ENCODE measurements at regions not wholly inside any gene's neighbourhood (a gene's known extent, or its start where the extent isn't known, plus 50 kb on each side); places are given as distances from the start of the nearest gene placed in this dataset.

DNA sequence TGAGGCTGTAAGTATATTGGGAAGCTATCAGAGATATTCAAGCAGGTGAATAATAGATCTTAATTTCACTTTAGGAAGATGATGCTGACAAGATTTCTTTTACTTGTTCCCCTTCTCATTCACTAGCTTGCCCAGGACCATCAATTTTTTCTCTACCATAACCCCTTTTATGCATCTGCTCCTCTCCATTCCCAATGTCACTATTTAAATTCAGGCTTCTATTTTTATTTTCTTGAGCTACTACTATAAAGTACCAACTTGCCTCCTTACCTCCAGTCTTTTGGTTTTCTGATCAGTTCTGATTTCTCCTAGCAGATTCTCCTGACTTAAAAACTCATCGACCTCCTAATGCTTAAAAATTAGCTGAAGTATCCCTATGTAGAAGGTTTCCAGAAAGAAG is 97.7 kb upstream of the SMIM30 start:
- DNase-seq (ENCODE audit: low read depth): no peak
- CTCF ChIA-PET: interaction anchor here (1.0 to 1.8 kb wide), 3 partner anchors 17 to 56 kb away, joined by 3 to 5 read pairs (median 3); no protein-coding TSS in a partner anchor
- Histone ChIP-seq H3K4me3 (ENCODE audit: low read depth, low read length) (no peak overlapping the region), H3K36me3 (ENCODE audit: control insufficient read depth, insufficient read depth, low read length) (no peaks in the 10 kb centered on the region), H3K27me3 (ENCODE audit: control insufficient read depth, insufficient read depth, low read length) (no peaks in the 10 kb centered on the region)
- TF ChIP-seq, protein P1, sequence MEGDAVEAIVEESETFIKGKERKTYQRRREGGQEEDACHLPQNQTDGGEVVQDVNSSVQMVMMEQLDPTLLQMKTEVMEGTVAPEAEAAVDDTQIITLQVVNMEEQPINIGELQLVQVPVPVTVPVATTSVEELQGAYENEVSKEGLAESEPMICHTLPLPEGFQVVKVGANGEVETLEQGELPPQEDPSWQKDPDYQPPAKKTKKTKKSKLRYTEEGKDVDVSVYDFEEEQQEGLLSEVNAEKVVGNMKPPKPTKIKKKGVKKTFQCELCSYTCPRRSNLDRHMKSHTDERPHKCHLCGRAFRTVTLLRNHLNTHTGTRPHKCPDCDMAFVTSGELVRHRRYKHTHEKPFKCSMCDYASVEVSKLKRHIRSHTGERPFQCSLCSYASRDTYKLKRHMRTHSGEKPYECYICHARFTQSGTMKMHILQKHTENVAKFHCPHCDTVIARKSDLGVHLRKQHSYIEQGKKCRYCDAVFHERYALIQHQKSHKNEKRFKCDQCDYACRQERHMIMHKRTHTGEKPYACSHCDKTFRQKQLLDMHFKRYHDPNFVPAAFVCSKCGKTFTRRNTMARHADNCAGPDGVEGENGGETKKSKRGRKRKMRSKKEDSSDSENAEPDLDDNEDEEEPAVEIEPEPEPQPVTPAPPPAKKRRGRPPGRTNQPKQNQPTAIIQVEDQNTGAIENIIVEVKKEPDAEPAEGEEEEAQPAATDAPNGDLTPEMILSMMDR (IDR thresholded peaks at IDR 0.05; ENCODE audit: insufficient read depth, low read depth, low read length): no peak
- POLR2A ChIA-PET: no interaction called here

DNA sequence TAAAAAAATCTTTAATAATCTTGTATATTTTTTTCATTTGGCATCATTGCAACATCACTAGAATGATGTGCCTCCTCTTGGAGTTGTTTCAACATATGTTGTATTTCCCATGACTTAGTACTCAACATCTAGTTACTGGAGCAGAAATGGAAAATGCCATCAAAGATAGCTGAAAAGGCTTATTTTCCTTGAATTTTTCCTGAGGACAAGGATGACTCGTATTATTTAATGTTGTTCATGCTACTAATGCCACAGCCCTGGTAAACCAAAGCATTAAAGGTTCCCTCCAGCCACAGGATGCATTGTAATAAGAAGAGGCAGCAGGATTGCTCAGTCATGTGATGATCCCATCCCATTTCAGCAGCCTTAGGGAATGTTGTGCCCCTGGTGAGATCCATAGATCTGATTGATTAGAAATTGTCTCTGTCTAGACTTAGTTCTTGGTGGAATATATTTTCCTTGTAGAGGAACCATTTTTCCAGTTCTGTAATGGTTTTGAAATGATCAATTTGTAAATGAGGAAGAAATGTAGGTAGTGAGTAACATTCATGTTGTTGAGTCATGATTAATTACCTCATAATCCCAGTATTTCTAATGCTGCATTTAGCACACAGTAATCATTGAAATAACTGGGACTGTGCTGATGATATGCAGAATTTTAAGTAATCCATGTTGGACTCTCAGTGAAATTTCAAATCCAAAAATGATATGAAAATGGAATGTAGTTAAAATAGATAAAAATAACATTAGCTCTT is 91.3 kb upstream of the SMIM30 start:
- TF ChIP-seq, protein P1 (IDR thresholded peaks at IDR 0.05; ENCODE audit: insufficient read depth, low read depth, low read length): no peak
- Histone ChIP-seq H3K4me3 (ENCODE audit: low read depth, low read length) (no peak overlapping the region), H3K27me3 (ENCODE audit: control insufficient read depth, insufficient read depth, low read length) (no peaks in the 10 kb centered on the region), H3K36me3 (ENCODE audit: control insufficient read depth, insufficient read depth, low read length) (no peaks in the 10 kb centered on the region)
- no peak for DNase-seq (ENCODE audit: low read depth)
- ChIA-PET CTCF (no interaction called here), POLR2A (no interaction called here)

DNA sequence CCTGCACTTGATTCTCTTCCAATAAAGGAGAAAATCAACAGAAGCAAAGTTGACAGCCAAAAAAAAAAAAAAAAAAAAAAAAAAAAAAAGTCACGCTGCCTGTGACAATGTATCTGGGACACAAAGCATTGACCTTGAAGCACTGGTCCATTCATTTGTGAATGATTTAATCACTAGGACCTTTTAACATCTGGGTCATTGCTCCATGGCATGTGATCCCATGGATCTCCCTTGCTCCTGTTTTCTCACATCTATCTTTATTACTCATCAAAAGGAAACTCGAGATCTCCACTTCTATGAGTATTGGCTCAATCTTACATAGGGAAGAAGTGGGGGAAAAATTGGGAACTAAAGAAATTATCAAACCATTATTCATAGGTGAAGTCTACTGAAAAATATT is 89.6 kb upstream of the SMIM30 start:
- Histone ChIP-seq H3K27me3 (ENCODE audit: control insufficient read depth, insufficient read depth, low read length) (no peaks in the 10 kb centered on the region), H3K4me3 (ENCODE audit: low read depth, low read length) (no peak overlapping the region), H3K36me3 (ENCODE audit: control insufficient read depth, insufficient read depth, low read length) (no peaks in the 10 kb centered on the region)
- TF ChIP-seq, protein P1 (IDR thresholded peaks at IDR 0.05; ENCODE audit: insufficient read depth, low read depth, low read length): no peak
- ChIA-PET POLR2A (no interaction called here), CTCF (no interaction called here)
- DNase-seq (ENCODE audit: low read depth): no peak

DNA sequence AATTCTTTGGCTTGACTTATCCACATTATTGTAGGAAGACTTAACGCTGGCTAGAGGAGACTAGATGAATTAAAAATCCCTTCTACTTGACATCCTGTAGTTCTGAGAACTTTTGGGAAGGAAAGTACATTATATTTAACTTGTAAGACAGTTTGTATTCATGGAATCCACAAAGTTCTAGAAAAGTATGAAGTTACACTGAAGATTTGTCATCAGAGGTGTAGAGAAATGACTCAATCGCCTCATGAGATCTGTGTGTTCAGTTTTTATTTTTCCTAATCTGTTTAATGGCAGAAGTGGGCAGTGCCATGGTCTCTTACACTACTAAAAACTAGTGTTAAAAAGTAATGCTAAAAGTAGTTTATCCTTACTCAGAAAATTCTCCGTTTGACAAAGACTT is 89.1 kb upstream of the SMIM30 start:
- H3K36me3 ChIP-seq (ENCODE audit: control insufficient read depth, insufficient read depth, low read length): no peaks in the 10 kb centered on the region
- POLR2A ChIA-PET: no interaction called here
- no peak for DNase-seq (ENCODE audit: low read depth)
- CTCF ChIA-PET: no interaction called here
- no peak overlapping the region for H3K4me3 ChIP-seq (ENCODE audit: low read depth, low read length)
- TF ChIP-seq, protein P1 (IDR thresholded peaks at IDR 0.05; ENCODE audit: insufficient read depth, low read depth, low read length): no peak
- H3K27me3 ChIP-seq (ENCODE audit: control insufficient read depth, insufficient read depth, low read length): no peaks in the 10 kb centered on the region

DNA sequence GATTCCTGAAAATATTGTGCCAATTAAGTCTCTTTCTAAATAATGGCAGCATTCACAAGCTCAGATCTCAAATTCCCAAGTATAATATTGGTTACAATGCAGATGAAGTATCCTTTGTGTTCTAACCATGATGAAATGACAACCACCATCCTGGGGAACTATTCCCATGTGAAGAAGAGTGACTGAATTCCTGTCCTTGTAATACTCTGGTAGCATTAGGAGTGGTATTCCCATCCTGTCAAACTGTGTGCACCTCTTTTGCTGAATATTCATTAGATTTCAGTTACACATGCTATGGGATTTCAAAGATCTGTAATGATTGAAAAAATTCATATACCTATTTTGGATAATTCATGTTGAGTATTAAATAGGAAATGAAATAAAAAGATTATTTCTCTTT is 86.1 kb upstream of the SMIM30 start:
- Histone ChIP-seq H3K36me3 (ENCODE audit: control insufficient read depth, insufficient read depth, low read length) (no peaks in the 10 kb centered on the region), H3K27me3 (ENCODE audit: control insufficient read depth, insufficient read depth, low read length) (no peaks in the 10 kb centered on the region), H3K4me3 (ENCODE audit: low read depth, low read length) (no peak overlapping the region)
- CTCF ChIA-PET: no interaction called here
- TF ChIP-seq, protein P1 (IDR thresholded peaks at IDR 0.05; ENCODE audit: insufficient read depth, low read depth, low read length): no peak
- DNase-seq (ENCODE audit: low read depth): no peak
- POLR2A ChIA-PET: no interaction called here
